ENCODE measurements at regions not wholly inside any gene's neighbourhood (a gene's known extent, or its start where the extent isn't known, plus 50 kb on each side); places are given as distances from the start of the nearest gene placed in this dataset.

DNA sequence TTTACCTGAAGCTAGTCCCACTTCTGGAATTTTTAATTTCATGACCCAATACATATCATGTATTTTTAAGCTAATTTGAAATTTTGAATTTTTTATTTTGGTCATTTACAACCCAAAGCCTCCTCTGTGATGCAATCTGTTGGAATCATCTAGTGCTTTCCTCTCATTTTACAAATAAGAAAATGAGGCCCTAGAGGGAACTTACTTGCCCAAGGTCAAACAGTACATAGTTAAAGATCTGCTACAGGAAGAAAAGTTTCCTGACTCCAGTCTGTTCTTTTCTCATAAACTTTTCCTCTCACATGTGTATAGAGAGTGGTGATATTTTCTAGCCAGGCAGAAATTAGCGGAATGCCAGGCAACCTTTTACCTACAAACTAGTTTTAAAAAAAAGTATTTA lies 59.3 kb upstream of the DPT start:
- H3K27me3 ChIP-seq (ENCODE audit: insufficient read depth, poor library complexity, severe bottlenecking), result peaks cover 2% of the 10 kb centered on the region
- DNase-seq (ENCODE audit: low read depth in 1 of 2, low spot score in 1 of 2), result no peak
- TF ChIP-seq, protein P1, sequence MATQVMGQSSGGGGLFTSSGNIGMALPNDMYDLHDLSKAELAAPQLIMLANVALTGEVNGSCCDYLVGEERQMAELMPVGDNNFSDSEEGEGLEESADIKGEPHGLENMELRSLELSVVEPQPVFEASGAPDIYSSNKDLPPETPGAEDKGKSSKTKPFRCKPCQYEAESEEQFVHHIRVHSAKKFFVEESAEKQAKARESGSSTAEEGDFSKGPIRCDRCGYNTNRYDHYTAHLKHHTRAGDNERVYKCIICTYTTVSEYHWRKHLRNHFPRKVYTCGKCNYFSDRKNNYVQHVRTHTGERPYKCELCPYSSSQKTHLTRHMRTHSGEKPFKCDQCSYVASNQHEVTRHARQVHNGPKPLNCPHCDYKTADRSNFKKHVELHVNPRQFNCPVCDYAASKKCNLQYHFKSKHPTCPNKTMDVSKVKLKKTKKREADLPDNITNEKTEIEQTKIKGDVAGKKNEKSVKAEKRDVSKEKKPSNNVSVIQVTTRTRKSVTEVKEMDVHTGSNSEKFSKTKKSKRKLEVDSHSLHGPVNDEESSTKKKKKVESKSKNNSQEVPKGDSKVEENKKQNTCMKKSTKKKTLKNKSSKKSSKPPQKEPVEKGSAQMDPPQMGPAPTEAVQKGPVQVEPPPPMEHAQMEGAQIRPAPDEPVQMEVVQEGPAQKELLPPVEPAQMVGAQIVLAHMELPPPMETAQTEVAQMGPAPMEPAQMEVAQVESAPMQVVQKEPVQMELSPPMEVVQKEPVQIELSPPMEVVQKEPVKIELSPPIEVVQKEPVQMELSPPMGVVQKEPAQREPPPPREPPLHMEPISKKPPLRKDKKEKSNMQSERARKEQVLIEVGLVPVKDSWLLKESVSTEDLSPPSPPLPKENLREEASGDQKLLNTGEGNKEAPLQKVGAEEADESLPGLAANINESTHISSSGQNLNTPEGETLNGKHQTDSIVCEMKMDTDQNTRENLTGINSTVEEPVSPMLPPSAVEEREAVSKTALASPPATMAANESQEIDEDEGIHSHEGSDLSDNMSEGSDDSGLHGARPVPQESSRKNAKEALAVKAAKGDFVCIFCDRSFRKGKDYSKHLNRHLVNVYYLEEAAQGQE (IDR thresholded peaks at IDR 0.05; ENCODE audit: insufficient replicate concordance, low read depth), result no peak
- TF ChIP-seq GABPA (IDR thresholded peaks at IDR 0.05; ENCODE audit: low read depth) (no peak), SPI1 (IDR thresholded peaks at IDR 0.05; ENCODE audit: borderline replicate concordance, low read depth) (no peak), POLR2AphosphoS5 (IDR thresholded peaks at IDR 0.05; ENCODE audit: low read depth) (no peak)
- TF ChIP-seq, protein P2, sequence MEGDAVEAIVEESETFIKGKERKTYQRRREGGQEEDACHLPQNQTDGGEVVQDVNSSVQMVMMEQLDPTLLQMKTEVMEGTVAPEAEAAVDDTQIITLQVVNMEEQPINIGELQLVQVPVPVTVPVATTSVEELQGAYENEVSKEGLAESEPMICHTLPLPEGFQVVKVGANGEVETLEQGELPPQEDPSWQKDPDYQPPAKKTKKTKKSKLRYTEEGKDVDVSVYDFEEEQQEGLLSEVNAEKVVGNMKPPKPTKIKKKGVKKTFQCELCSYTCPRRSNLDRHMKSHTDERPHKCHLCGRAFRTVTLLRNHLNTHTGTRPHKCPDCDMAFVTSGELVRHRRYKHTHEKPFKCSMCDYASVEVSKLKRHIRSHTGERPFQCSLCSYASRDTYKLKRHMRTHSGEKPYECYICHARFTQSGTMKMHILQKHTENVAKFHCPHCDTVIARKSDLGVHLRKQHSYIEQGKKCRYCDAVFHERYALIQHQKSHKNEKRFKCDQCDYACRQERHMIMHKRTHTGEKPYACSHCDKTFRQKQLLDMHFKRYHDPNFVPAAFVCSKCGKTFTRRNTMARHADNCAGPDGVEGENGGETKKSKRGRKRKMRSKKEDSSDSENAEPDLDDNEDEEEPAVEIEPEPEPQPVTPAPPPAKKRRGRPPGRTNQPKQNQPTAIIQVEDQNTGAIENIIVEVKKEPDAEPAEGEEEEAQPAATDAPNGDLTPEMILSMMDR (IDR thresholded peaks at IDR 0.05; ENCODE audit: insufficient read depth, low read length), result no peak
- H3K4me3 ChIP-seq (replicated peaks; ENCODE audit: insufficient read depth, low read length), result no peak overlapping the region
- H3K27ac ChIP-seq (replicated peaks), result no peak overlapping the region

DNA sequence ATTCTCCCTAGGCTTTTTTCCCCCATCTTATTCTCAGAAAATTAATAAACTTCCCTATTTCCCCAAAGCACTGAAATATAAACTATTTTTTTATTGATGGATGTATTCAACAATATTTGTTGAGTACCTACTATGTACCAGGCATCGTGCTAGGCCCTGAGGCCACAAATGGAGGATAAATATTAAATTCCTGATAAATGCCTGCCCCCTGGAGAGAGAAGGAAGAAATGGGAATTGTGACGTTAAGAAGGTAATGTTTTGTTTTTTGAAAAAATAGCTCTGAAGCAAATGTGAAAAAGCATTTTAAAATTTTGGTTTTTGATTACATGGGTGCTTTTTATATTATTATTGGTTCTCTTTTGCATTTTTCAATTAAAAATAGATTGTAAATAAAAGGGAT lies 60.5 kb upstream of the DPT start:
- no peak for DNase-seq (ENCODE audit: low read depth in 1 of 2, low spot score in 1 of 2)
- TF ChIP-seq, protein P2 (IDR thresholded peaks at IDR 0.05; ENCODE audit: insufficient read depth, low read length), result no peak
- no peak for TF ChIP-seq POLR2AphosphoS5 (IDR thresholded peaks at IDR 0.05; ENCODE audit: low read depth)
- TF ChIP-seq GABPA (IDR thresholded peaks at IDR 0.05; ENCODE audit: low read depth), result no peak
- TF ChIP-seq, protein P1 (IDR thresholded peaks at IDR 0.05; ENCODE audit: insufficient replicate concordance, low read depth), result no peak
- no peak for TF ChIP-seq SPI1 (IDR thresholded peaks at IDR 0.05; ENCODE audit: borderline replicate concordance, low read depth)
- no peak overlapping the region for H3K27ac ChIP-seq (replicated peaks)
- H3K27me3 ChIP-seq (ENCODE audit: insufficient read depth, poor library complexity, severe bottlenecking), result peaks cover 2% of the 10 kb centered on the region
- no peak overlapping the region for H3K4me3 ChIP-seq (replicated peaks; ENCODE audit: insufficient read depth, low read length)

DNA sequence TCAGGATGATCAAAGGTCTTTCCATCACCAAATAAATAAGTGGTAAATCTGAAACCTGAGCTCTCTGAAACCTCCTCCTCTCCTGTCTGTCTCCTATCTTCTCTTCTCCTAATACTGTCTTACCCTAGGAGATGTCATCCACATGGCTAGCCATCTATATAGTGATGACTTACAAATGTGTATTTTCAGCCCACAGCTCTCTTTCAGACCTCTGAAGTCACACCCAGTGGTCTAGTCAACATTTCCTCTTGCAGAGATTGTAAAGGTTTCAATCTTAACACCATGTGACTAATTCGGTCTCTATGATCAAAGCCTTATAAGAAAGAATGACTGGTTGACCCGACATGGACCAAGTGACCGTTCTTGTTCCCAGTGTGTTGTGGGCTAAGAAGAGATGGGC lies 63.1 kb upstream of the DPT start:
- no peak overlapping the region for H3K27ac ChIP-seq (replicated peaks)
- H3K27me3 ChIP-seq (ENCODE audit: insufficient read depth, poor library complexity, severe bottlenecking), result peaks cover 2% of the 10 kb centered on the region
- no peak for DNase-seq (ENCODE audit: low read depth in 1 of 2, low spot score in 1 of 2)
- H3K4me3 ChIP-seq (replicated peaks; ENCODE audit: insufficient read depth, low read length), result no peak overlapping the region
- no peak for TF ChIP-seq SPI1 (IDR thresholded peaks at IDR 0.05; ENCODE audit: borderline replicate concordance, low read depth)
- TF ChIP-seq GABPA (IDR thresholded peaks at IDR 0.05; ENCODE audit: low read depth), result no peak
- TF ChIP-seq POLR2AphosphoS5 (IDR thresholded peaks at IDR 0.05; ENCODE audit: low read depth), result no peak
- TF ChIP-seq, protein P1 (IDR thresholded peaks at IDR 0.05; ENCODE audit: insufficient replicate concordance, low read depth), result no peak
- TF ChIP-seq, protein P2 (IDR thresholded peaks at IDR 0.05; ENCODE audit: insufficient read depth, low read length), result no peak
